GM12878 (cell line): ENCODE measurements at regions not wholly inside any gene's neighbourhood (a gene's known extent, or its start where the extent isn't known, plus 50 kb on each side); places are given as distances from the start of the nearest gene placed in this dataset.

Experiments
- ATAC-seq: fragments of 200-7000 bp; cut with Tn5 transposase; 3 replicates; pipeline ENCODE4 v1.9.1; 2020; ENCODE audit warnings: mild to moderate bottlenecking, moderate library complexity
- BruUV-seq: library from RNA; stranded (reverse); fragments of 400-500 nt; replicated peaks from 2 replicates; lab custom pipeline; 2021; lab: Mats Ljungman, UMichigan
- CTCF ChIA-PET: fragments of 300-600 bp; sonication (Branson Sonifier 250); formaldehyde crosslinking; extraction: SDS; loops from one replicate; lab custom pipeline; 2021; ENCODE audit warnings: inconsistent platforms; lab: Yijun Ruan, JAX
- POLR2A ChIA-PET: fragments of 350-600 bp; formaldehyde crosslinking; extraction: SDS; loops from one replicate; lab custom pipeline; 2021; ENCODE audit warnings: inconsistent platforms; lab: Charles Lee
- RAD21 ChIA-PET: fragments of 300-600 bp; sonication (Branson Sonifier 250); formaldehyde crosslinking; loops from one replicate; lab custom pipeline; 2023; ENCODE audit warnings: antibody characterized with exemption; ENCODE audit not compliant: unreplicated experiment; lab: Charles Lee
- SMC1A ChIA-PET: fragments of 300-600 bp; sonication (Branson Sonifier 250); formaldehyde crosslinking; loops from one replicate; lab custom pipeline; 2023; ENCODE audit not compliant: unreplicated experiment, uncharacterized antibody; lab: Charles Lee
- DNase-seq: peaks from one replicate; pipeline ENCODE4 v3.0.0-alpha.2; 2011; ENCODE audit warnings: low read depth, low spot score
- FAIRE-seq: peaks from 3 replicates; lab custom pipeline; 2011; peaks lifted over from hg19 to GRCh38; lab: Jason Lieb, UNC
- H2AFZ ChIP-seq: 2 replicates; pipeline ENCODE4 v1.6.0; 2011; ENCODE audit warnings: low read depth, low read length, control low read depth; ENCODE audit not compliant: control insufficient read depth
- H3K27ac ChIP-seq: 2 replicates; pipeline ENCODE4 v1.5.1; 2011; ENCODE audit warnings: control low read depth; ENCODE audit not compliant: control insufficient read depth, insufficient read depth
- H3K27me3 ChIP-seq, 2 experiments: replicated peaks in 1 of 2; 2 replicates each; pipeline versions ENCODE4 v1.6.0 to v1.6.1; 2011; ENCODE audit warnings: low read length in 1 of 2; ENCODE audit not compliant: control insufficient read depth in 2 of 2, insufficient read depth in 2 of 2
- H3K36me3 ChIP-seq, 2 experiments: 2 replicates each; pipeline ENCODE4 v1.5.1; 2011; ENCODE audit warnings: low read length in 1 of 2; ENCODE audit not compliant: control insufficient read depth in 2 of 2, insufficient read depth in 2 of 2
- H3K4me1 ChIP-seq: 2 replicates; pipeline ENCODE4 v1.6.1; 2011; ENCODE audit warnings: mild to moderate bottlenecking, low read length, moderate library complexity, mixed read lengths; ENCODE audit not compliant: control insufficient read depth, insufficient read depth
- H3K4me2 ChIP-seq: 2 replicates; pipeline ENCODE4 v1.6.0; 2011; ENCODE audit warnings: control low read depth; ENCODE audit not compliant: control insufficient read depth, insufficient read depth
- H3K4me3 ChIP-seq: fragments of 200-600 bp; sonication (generic); 2 replicates; pipeline ENCODE4 v1.5.1; 2016
- H3K79me2 ChIP-seq: 2 replicates; pipeline ENCODE4 v1.6.0; 2011; ENCODE audit warnings: low read length; ENCODE audit not compliant: control insufficient read depth, insufficient read depth
- H3K9ac ChIP-seq: 2 replicates; pipeline ENCODE4 v1.8.0; 2011; ENCODE audit warnings: low read length, control low read depth, mixed read lengths; ENCODE audit not compliant: control insufficient read depth, insufficient read depth
- H3K9me3 ChIP-seq: replicated peaks from 3 replicates; pipeline ENCODE4 v1.5.1; 2011; ENCODE audit warnings: mild to moderate bottlenecking, low read length; ENCODE audit not compliant: control insufficient read depth, insufficient read depth
- H4K20me1 ChIP-seq: 2 replicates; pipeline ENCODE4 v1.6.0; 2011; ENCODE audit not compliant: control insufficient read depth, insufficient read depth
- BACH1 ChIP-seq: fragments of 450-650 bp; IDR thresholded peaks from 2 replicates; pipeline ENCODE4 v1.6.1; 2017; ENCODE audit warnings: mild to moderate bottlenecking, borderline replicate concordance
- BMI1 ChIP-seq: fragments of 450-650 bp; IDR thresholded peaks from 2 replicates; pipeline ENCODE4 v1.6.1; 2016; ENCODE audit warnings: mild to moderate bottlenecking, moderate library complexity, borderline replicate concordance
- BRCA1 ChIP-seq: IDR thresholded peaks from 2 replicates; pipeline ENCODE4 v1.6.1; 2011; ENCODE audit warnings: low read depth, low read length, improper control_type of control experiment
- CREM ChIP-seq: IDR thresholded peaks from 2 replicates; pipeline ENCODE4 v1.6.1; 2014; ENCODE audit warnings: antibody characterized with exemption, low read depth
- ETV6 ChIP-seq, 2 experiments: fragments of 450-650 bp in 1 of 2; IDR thresholded peaks in 1 of 2; conservative IDR thresholded peaks in 1 of 2; 2 replicates each; pipeline ENCODE4 v1.6.1; 2014; ENCODE audit warnings: antibody characterized with exemption in 1 of 2, borderline replicate concordance in 1 of 2, low read depth in 1 of 2, mild to moderate bottlenecking in 1 of 2, moderate library complexity in 1 of 2
- NFXL1 ChIP-seq: fragments of 450-650 bp; IDR thresholded peaks from 2 replicates; pipeline ENCODE4 v1.6.1; 2017; ENCODE audit warnings: antibody characterized with exemption, mild to moderate bottlenecking, borderline replicate concordance
- NFYB ChIP-seq: IDR thresholded peaks from 2 replicates; pipeline ENCODE4 v1.6.1; 2011; ENCODE audit warnings: low read depth, mild to moderate bottlenecking, low read length, improper control_type of control experiment, moderate library complexity; ENCODE audit not compliant: insufficient read depth
- RBBP5 ChIP-seq: fragments of 200-600 bp; sonication (generic); conservative IDR thresholded peaks from 2 replicates; pipeline ENCODE4 v1.6.1; 2016
- ZNF207 ChIP-seq: fragments of 450-650 bp; IDR thresholded peaks from 2 replicates; pipeline ENCODE4 v1.6.1; 2014; ENCODE audit warnings: antibody characterized with exemption, mild to moderate bottlenecking, borderline replicate concordance
- WGBS: methylation state at CpG from one replicate; pipeline ENCODE4 v1.1.6; 2016; ENCODE audit warnings: low lambda C conversion rate; ENCODE audit not compliant: insufficient replicate concordance, insufficient coverage; ENCODE audit errors: missing lambda C conversion rate; 5-methylcytosine and 5-hydroxymethylcytosine counted together
- in situ Hi-C: fragments of 300-500 bp; cut with MboI; formaldehyde crosslinking; loops from 9 replicates; pipeline ENCODE4 v1.14.3; 2018; ENCODE audit warnings: mixed read lengths
- intact Hi-C: fragments of 100-400 bp; cut with micrococcal nuclease; formaldehyde crosslinking; loops from one replicate; pipeline ENCODE4 v1.14.2; 2022; ENCODE audit not compliant: unreplicated experiment
- TF ChIP-seq, protein P1 (sequence below): fragments of 450-650 bp; IDR thresholded peaks from 2 replicates; pipeline ENCODE4 v1.6.1; 2017; ENCODE audit warnings: borderline replicate concordance
- TF ChIP-seq, protein P2 (sequence below): fragments of 450-650 bp; IDR thresholded peaks from 2 replicates; pipeline ENCODE4 v1.6.1; 2017; ENCODE audit warnings: mild to moderate bottlenecking, low read depth, inconsistent platforms; ENCODE audit not compliant: poor library complexity, severe bottlenecking
- TF ChIP-seq, protein P3 (sequence below): IDR thresholded peaks from 2 replicates; pipeline ENCODE4 v1.6.1; 2011; ENCODE audit warnings: mild to moderate bottlenecking, low read depth, low read length, moderate library complexity; ENCODE audit not compliant: insufficient replicate concordance
- TF ChIP-seq, protein P4 (sequence below): fragments of 450-650 bp; IDR thresholded peaks from 2 replicates; pipeline ENCODE4 v1.6.1; 2017; ENCODE audit warnings: mild to moderate bottlenecking, moderate library complexity

DNA sequence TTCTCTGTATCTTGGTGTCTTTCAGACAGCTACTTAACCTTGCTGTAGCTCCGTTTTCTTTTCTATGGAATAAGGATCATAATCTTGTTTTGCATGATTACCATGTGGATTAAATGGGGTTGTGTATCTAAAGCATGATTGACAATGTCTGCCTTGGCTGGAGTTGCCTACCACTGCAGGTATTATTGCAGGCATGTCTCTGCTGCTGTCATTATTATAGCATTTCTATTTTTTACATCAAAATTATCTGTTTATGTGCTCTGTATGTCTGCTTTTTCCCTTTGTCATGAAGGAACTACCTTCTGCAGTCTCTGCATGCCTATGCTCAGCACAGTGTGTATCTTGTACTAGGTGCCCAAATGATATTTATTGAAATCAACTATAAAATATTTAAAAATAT is 95.9 kb upstream of the TAPT1 start (continued):
- TF ChIP-seq, protein P1, sequence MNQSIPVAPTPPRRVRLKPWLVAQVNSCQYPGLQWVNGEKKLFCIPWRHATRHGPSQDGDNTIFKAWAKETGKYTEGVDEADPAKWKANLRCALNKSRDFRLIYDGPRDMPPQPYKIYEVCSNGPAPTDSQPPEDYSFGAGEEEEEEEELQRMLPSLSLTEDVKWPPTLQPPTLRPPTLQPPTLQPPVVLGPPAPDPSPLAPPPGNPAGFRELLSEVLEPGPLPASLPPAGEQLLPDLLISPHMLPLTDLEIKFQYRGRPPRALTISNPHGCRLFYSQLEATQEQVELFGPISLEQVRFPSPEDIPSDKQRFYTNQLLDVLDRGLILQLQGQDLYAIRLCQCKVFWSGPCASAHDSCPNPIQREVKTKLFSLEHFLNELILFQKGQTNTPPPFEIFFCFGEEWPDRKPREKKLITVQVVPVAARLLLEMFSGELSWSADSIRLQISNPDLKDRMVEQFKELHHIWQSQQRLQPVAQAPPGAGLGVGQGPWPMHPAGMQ = no peak
- TF ChIP-seq, protein P2, sequence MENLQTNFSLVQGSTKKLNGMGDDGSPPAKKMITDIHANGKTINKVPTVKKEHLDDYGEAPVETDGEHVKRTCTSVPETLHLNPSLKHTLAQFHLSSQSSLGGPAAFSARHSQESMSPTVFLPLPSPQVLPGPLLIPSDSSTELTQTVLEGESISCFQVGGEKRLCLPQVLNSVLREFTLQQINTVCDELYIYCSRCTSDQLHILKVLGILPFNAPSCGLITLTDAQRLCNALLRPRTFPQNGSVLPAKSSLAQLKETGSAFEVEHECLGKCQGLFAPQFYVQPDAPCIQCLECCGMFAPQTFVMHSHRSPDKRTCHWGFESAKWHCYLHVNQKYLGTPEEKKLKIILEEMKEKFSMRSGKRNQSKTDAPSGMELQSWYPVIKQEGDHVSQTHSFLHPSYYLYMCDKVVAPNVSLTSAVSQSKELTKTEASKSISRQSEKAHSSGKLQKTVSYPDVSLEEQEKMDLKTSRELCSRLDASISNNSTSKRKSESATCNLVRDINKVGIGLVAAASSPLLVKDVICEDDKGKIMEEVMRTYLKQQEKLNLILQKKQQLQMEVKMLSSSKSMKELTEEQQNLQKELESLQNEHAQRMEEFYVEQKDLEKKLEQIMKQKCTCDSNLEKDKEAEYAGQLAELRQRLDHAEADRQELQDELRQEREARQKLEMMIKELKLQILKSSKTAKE = no peak
- no peak for TF ChIP-seq BRCA1
- no peak for TF ChIP-seq NFXL1
- TF ChIP-seq, all 136 proteins: peak for 0

DNA sequence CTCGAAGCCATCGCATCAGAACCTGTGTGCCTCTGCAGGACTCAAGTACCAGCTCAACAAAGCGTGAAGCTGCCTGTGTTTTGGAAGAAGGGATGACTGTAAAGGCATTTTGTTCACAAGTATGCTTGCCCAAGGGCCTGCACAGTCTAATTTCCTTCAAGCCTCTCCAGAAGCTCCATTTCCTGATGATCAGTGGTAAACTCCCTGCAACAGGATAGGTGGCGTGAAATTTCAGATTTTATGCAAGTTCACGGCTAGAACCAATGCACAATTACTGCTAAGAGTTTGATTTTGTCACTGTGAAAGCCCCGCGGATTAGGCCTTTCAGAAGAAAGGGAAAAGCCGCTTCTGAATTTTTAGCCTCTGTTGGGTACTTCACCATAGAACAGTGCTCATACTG is 89.2 kb upstream of the TAPT1 start:
- no peaks in the 10 kb centered on the region for H3K4me1 ChIP-seq
- intact Hi-C loops (no loop called here), in situ Hi-C loops (no loop called here)
- H4K20me1 ChIP-seq = no peaks in the 10 kb centered on the region
- SMC1A ChIA-PET = no interaction called here
- BruUV-seq = no TSS peak
- H3K9me3 ChIP-seq = no peaks in the 10 kb centered on the region
- CTCF ChIA-PET = no interaction called here
- no peaks in the 10 kb centered on the region for H3K36me3 ChIP-seq
- H3K27me3 ChIP-seq = no peaks in the 10 kb centered on the region
- TF ChIP-seq RBBP5 (no peak), CREM (no peak), NFYB (no peak), BMI1 (no peak), ZNF207 (no peak), ETV6 (conservative IDR thresholded peaks at IDR 0.05 in 1 of 2, IDR thresholded peaks at IDR 0.05 in 1 of 2; ENCODE audit: borderline replicate concordance in 1 of 2, low read depth in 1 of 2) (no peak), BACH1 (no peak)
- TF ChIP-seq, protein P3, sequence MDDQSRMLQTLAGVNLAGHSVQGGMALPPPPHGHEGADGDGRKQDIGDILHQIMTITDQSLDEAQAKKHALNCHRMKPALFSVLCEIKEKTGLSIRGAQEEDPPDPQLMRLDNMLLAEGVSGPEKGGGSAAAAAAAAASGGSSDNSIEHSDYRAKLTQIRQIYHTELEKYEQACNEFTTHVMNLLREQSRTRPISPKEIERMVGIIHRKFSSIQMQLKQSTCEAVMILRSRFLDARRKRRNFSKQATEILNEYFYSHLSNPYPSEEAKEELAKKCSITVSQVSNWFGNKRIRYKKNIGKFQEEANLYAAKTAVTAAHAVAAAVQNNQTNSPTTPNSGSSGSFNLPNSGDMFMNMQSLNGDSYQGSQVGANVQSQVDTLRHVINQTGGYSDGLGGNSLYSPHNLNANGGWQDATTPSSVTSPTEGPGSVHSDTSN = no peak
- TF ChIP-seq, protein P4, sequence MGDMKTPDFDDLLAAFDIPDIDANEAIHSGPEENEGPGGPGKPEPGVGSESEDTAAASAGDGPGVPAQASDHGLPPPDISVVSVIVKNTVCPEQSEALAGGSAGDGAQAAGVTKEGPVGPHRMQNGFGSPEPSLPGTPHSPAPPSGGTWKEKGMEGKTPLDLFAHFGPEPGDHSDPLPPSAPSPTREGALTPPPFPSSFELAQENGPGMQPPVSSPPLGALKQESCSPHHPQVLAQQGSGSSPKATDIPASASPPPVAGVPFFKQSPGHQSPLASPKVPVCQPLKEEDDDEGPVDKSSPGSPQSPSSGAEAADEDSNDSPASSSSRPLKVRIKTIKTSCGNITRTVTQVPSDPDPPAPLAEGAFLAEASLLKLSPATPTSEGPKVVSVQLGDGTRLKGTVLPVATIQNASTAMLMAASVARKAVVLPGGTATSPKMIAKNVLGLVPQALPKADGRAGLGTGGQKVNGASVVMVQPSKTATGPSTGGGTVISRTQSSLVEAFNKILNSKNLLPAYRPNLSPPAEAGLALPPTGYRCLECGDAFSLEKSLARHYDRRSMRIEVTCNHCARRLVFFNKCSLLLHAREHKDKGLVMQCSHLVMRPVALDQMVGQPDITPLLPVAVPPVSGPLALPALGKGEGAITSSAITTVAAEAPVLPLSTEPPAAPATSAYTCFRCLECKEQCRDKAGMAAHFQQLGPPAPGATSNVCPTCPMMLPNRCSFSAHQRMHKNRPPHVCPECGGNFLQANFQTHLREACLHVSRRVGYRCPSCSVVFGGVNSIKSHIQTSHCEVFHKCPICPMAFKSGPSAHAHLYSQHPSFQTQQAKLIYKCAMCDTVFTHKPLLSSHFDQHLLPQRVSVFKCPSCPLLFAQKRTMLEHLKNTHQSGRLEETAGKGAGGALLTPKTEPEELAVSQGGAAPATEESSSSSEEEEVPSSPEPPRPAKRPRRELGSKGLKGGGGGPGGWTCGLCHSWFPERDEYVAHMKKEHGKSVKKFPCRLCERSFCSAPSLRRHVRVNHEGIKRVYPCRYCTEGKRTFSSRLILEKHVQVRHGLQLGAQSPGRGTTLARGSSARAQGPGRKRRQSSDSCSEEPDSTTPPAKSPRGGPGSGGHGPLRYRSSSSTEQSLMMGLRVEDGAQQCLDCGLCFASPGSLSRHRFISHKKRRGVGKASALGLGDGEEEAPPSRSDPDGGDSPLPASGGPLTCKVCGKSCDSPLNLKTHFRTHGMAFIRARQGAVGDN = no peak
- FAIRE-seq (no peak), DNase-seq (no peak), ATAC-seq (no peak)
- 26% methylated on average over 8 of the region's 8 CpGs for WGBS
- H3K4me3 ChIP-seq = no peak overlapping the region
- H3K4me2 ChIP-seq = no peak overlapping the region
- RAD21 ChIA-PET = no interaction called here
- no peaks in the 10 kb centered on the region for H3K79me2 ChIP-seq
- no peak overlapping the region for H3K9ac ChIP-seq
- POLR2A ChIA-PET = no interaction called here
- H2AFZ ChIP-seq = no peak overlapping the region
- no peak overlapping the region for H3K27ac ChIP-seq
